A673 (cell line): ENCODE measurements at regions not wholly inside any gene's neighbourhood (a gene's known extent, or its start where the extent isn't known, plus 50 kb on each side); places are given as distances from the start of the nearest gene placed in this dataset.

Experiments used
- CTCF ChIP-seq: fragments of 300-800, 200-600 bp; sonication (generic); conservative IDR thresholded peaks from 2 replicates; pipeline ENCODE4 v1.5.1; 2017; ENCODE audit warnings: low read depth, mild to moderate bottlenecking, antibody characterized with exemption, low read length, moderate library complexity, mixed read lengths
- EZH2 ChIP-seq: fragments of 200-600 bp; sonication (generic); IDR thresholded peaks from 2 replicates; pipeline ENCODE4 v1.6.1; 2017; ENCODE audit warnings: borderline replicate concordance, low read depth, mild to moderate bottlenecking, mixed read lengths, antibody characterized with exemption, low read length; ENCODE audit not compliant: poor library complexity, severe bottlenecking

- peak; percentile 35 for TF ChIP-seq CTCF
- TF ChIP-seq EZH2: no peak
Measured at GRCh38 chr2:75424936-75425619, 135.7 kb downstream of the EVA1A start.
